Nephron progenitor cell (in vitro differentiated cells): ENCODE measurements at regions not wholly inside any gene's neighbourhood (a gene's known extent, or its start where the extent isn't known, plus 50 kb on each side); places are given as distances from the start of the nearest gene placed in this dataset.

ENCODE experiments used
- DNase-seq: peaks from one replicate; pipeline ENCODE4 v3.0.0; 2021
- H3K27ac Mint-ChIP-seq: 2 replicates; pipeline ENCODE4 v1.8.0; 2021; ENCODE audit warnings: mild to moderate bottlenecking, moderate library complexity, mixed read lengths
- H3K27me3 Mint-ChIP-seq: 2 replicates; pipeline ENCODE4 v1.8.0; 2021; ENCODE audit warnings: mild to moderate bottlenecking, low read depth, mixed read lengths; ENCODE audit not compliant: poor library complexity
- H3K36me3 Mint-ChIP-seq: 2 replicates; pipeline ENCODE4 v1.8.0; 2021; ENCODE audit warnings: low read depth, mixed read lengths
- H3K4me1 Mint-ChIP-seq: 2 replicates; pipeline ENCODE4 v1.8.0; 2021; ENCODE audit warnings: mixed read lengths
- H3K4me3 Mint-ChIP-seq: 2 replicates; pipeline ENCODE4 v1.8.0; 2021; ENCODE audit warnings: mild to moderate bottlenecking, moderate library complexity, mixed read lengths
- H3K9me3 Mint-ChIP-seq: 2 replicates; pipeline ENCODE4 v1.8.0; 2021; ENCODE audit warnings: mild to moderate bottlenecking, moderate library complexity, mixed read lengths
- CTCF ChIP-seq: fragments of 200-600 bp; sonication (generic); IDR thresholded peaks from 2 replicates; pipeline ENCODE4 v1.5.0; 2021; ENCODE audit warnings: antibody characterized with exemption

- no peak for TF ChIP-seq CTCF
- Mint-ChIP-seq H3K4me3 (no peak overlapping the region), H3K27ac (no peak overlapping the region), H3K36me3 (no peaks in the 10 kb centered on the region), H3K4me1 (no peaks in the 10 kb centered on the region), H3K9me3 (no peaks in the 10 kb centered on the region), H3K27me3 (peaks cover 2% of the 10 kb centered on the region)
- DNase-seq: no peak
These were observed 621.8 kb upstream of the NR5A2 start for GRCh38 chr1:199405634-199406196.

GRCh38 chr1:199410462-199410861, 617.0 kb upstream of the NR5A2 start:
- Mint-ChIP-seq H3K4me3 (no peak overlapping the region), H3K9me3 (peaks cover 2% of the 10 kb centered on the region), H3K27me3 (peaks cover 7% of the 10 kb centered on the region), H3K36me3 (no peaks in the 10 kb centered on the region), H3K27ac (no peak overlapping the region), H3K4me1 (peaks cover 4% of the 10 kb centered on the region)
- no peak for DNase-seq
- TF ChIP-seq CTCF: no peak

- Mint-ChIP-seq H3K4me3 (no peak overlapping the region), H3K4me1 (peaks cover 4% of the 10 kb centered on the region), H3K9me3 (peaks cover 10% of the 10 kb centered on the region), H3K27ac (peak overlapping the region; percentile 16), H3K36me3 (peaks cover 3% of the 10 kb centered on the region), H3K27me3 (peaks cover 7% of the 10 kb centered on the region)
- TF ChIP-seq CTCF: no peak
- DNase-seq: no peak
These were observed 616.0 kb upstream of the NR5A2 start for GRCh38 chr1:199411506-199411905.

GRCh38 chr1:199422206-199422605, 605.3 kb upstream of the NR5A2 start:
- H3K27ac Mint-ChIP-seq: no peak overlapping the region
- no peaks in the 10 kb centered on the region for H3K36me3 Mint-ChIP-seq
- H3K9me3 Mint-ChIP-seq: peaks cover 23% of the 10 kb centered on the region
- TF ChIP-seq CTCF: no peak
- no peaks in the 10 kb centered on the region for H3K4me1 Mint-ChIP-seq
- no peaks in the 10 kb centered on the region for H3K27me3 Mint-ChIP-seq
- no peak for DNase-seq
- H3K4me3 Mint-ChIP-seq: no peak overlapping the region

- H3K4me3 Mint-ChIP-seq: no peak overlapping the region
- no peak for DNase-seq
- H3K9me3 Mint-ChIP-seq: peaks cover 21% of the 10 kb centered on the region
- TF ChIP-seq CTCF: no peak
- H3K27me3 Mint-ChIP-seq: no peaks in the 10 kb centered on the region
- H3K27ac Mint-ChIP-seq: no peak overlapping the region
- H3K36me3 Mint-ChIP-seq: no peaks in the 10 kb centered on the region
- peaks cover 6% of the 10 kb centered on the region for H3K4me1 Mint-ChIP-seq
These were observed 579.6 kb upstream of the NR5A2 start for GRCh38 chr1:199447906-199448305.

- no peak for DNase-seq
- Mint-ChIP-seq H3K27ac (no peak overlapping the region), H3K4me3 (no peak overlapping the region), H3K27me3 (no peaks in the 10 kb centered on the region), H3K36me3 (no peaks in the 10 kb centered on the region), H3K4me1 (peaks cover 6% of the 10 kb centered on the region), H3K9me3 (peaks cover 17% of the 10 kb centered on the region)
- no peak for TF ChIP-seq CTCF
These were observed 578.9 kb upstream of the NR5A2 start for GRCh38 chr1:199448646-199449045.
